ENCODE measurements at regions not wholly inside any gene's neighbourhood (a gene's known extent, or its start where the extent isn't known, plus 50 kb on each side); places are given as distances from the start of the nearest gene placed in this dataset.
"Not testable (repeated sequence)": the region's sequence is repeated elsewhere in the genome, so short reads cannot be mapped to it uniquely, and the experiment has no call there.

DNA sequence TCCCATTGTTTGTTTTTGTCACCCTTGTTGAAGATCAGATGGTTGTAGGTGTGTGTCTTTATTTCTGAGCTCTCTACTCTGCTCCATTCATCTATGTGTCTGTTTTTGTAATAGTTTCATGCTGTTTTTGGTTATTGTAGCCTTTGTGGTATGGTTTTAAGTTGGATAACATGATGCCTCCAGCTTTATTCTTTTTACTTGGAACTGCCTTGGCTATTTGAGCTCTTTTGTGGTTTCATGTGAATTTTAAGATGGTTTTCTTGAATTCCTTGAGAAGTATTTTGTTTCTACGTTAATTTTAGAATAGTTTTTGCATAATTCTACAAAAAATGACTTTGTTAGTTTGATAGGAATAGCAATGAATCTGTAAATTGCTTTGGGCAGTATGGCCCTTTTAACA is 170.0 kb upstream of the IGFBP3 start:
- DNase-seq: no peak

DNA sequence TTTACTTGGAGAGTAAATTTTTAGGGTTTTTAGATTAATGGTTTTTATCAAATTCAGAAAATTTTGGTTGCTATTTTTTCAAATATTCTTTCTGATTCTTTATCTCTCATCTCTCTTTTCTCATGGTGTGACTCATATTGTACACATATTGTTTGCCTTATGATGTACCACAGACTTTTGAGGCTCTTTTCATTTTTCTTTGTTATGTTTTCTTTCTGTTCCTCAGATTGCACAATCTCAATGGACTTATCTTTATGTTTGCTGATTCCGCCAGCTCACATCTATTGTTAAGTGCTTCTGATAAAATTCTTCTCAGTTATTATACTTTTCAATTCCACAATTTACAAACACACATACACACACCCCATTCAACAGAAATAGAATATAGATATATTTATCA is 168.2 kb upstream of the IGFBP3 start:
- DNase-seq: no peak

DNA sequence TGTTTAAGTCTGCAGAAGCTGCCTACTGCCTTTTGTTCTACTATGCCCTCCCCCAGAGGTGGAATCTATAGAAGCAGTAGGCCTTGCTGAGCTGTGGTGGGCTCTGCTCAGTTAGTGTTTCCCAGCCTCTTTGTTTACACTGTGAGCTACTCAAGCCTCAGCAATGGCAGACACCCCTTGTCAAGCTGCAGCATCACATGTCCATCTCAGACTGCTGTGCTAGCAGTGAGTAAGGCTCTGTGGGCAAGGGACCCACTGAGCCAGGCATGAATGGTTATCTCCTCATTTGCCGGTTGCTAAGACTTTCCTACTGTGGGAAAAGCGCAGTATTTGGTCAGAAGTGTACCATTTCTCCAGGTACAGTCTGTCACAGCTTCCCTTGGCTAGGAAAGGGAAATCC is 167.4 kb upstream of the IGFBP3 start:
- DNase-seq: not testable (repeated sequence)

DNA sequence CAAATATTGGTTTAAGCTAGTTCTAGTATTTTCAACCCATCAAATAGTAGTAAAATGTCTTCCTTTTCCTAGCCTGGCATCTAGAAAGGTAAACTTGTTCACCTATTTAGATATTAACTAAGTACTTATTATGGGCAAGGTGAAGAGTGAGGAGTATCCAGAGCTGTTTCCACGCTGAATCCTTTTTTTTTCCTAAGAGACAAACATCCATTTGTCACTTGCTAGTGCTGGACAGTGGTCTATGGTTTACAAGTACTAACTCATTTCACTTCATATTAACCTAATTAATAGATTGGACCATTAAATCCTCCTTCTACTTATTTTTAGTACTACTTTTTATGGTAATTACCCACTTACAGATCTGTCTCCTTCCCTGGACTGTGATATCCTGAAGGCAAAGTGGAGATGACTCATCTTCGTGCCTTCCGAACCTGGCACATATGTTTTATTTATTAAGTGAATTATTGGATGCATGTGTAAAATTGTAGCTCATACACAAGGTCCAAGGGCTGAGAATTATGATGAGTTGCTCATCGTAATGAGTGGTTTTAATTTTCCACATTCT is 159.6 kb upstream of the IGFBP3 start:
- no peak for DNase-seq

DNA sequence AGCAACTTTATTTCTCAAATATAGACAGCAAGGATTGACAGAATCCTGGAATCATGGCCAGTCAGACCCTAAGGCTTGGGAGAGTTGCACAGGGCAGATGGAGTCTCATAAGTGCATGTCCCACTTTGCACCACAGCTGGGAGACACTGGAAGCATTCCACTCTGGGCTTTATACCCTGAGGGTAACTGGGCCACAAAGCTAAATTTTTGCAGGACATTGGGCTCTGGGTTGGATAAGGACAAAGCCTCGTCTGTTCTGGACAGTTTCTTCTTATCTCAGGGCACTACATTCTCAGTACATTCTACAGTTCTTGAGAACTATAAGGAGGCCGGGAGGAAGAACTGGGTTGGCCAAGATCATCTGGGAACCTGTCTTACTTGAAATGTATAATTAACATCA is 158.3 kb upstream of the IGFBP3 start:
- no peak for DNase-seq

DNA sequence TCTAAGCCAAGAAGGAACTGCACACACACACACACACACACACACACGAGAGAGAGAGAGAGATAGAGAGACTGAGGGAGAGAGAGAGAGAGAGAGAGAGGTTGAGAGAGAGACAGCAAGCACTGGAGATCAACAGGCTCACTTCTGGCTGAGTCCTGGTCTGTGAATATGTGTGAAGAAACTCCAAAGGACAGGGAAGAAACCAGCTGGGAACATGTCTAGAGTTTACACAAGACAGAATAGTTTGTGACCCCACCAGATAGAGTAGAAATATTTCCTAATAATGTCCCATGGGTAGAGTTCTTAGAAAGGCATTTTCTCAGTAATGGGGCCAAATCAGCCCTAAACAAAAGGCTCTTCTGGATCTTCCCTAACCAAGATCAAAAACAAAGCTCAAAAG is 155.5 kb upstream of the IGFBP3 start:
- DNase-seq: no peak

DNA sequence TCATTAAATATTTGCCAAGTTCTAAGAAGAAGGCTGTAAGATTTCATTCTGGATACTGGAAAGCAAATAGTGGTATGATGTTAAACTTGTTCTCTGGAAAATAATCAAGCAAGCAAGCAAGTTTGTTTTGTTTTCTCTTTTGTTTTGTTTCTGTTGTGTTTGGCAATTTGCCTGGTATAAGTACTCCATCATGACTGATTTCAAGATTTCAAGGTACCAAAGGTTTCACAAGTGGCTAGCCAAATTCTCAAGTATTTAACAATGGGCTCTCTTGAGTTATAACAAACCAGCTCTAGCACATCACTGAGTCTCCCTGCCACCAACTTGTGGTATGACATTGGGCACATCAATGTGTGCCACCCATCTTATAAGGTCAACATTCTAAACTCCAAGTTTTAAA is 151.7 kb upstream of the IGFBP3 start:
- DNase-seq: no peak

DNA sequence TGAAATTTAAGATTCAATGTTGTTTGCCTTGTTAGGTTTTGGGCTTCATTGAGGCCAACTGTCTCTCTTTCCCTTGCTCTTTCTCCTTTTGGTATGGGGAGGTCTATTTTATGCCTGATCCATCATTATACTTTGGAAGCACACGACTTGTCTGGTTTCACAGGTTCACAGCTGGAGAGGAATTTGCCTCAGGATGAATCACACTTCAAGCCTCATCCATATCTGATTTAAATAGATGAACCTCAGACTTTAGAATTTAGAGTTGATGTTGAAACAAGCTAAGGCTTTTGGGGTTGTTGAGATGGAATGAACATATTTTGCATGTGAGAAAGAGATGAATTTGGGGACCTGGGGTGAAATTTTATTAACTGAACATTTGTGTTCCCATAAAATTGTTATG is 150.5 kb upstream of the IGFBP3 start:
- DNase-seq: no peak

DNA sequence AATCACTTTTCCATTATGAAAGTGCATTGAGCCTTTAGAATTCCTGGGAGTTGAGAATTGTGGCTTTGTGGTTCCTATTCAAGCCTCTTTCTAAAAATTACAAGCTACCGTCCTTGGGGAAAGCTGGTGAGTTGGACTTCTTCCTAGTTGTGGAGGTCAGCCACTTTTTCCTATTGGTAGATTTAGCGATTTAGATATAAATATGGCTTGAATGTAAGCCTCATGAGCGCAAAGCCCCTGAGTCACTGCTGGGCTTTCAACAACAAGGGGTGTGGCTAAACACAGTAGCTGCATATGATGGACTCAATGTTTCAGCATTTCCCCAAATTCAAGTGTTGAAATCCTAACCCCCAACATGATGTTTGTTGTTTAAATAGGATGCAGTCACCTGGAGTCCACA is 150.0 kb upstream of the IGFBP3 start:
- no peak for DNase-seq

DNA sequence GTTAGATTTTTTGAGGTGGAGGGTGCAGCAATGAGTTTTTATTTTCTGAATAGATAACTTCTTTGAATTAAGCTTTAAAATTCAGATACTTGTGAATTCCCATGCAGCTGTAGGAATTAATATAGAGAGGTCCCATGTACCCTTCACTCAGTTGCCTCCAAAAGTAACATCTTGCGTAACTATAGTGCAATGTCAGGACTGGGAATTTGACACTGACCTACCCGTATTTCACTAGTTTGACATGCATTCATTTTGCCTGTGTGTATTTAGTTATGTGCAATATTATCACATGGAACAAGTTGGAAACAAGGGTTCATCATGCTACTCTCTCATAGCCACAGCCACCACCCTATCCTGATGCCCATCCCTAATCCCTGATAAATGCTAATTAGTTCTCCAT is 147.1 kb upstream of the IGFBP3 start:
- no peak for DNase-seq

DNA sequence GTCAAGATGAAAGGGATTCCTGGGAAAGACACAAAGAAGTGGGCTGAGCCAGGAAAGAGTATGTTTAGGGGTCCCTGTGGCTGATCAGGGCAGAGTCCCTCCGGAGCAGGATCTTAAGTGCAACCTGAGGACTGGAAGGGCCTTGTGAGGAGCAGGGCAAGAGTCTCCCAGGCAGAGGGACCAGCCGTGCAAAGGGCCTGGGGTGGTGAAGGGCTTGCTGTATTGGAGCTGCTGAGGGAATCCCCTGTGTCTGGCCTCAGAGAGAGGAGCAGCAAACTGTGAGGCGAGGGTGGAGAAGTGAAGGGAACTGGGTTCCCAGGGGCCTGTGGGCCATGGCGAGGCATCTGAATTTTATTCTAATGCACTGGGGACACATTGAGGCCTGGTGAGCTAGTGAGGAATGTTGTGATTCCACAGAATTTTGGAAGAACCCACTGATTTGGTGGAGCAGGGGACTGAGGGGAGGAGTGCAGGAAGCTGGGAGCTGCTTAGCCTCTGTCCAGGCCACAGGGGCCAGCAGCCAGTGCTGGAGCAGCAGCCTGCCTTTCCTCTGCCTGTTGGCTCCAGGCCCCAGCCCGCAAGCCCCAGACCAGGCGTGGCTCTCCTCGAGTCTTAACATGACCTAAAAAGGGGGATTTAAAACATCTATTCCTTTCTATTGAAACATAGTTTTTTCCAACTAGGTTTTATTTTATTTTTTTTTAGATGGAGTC is 138.4 kb upstream of the IGFBP3 start:
- no peak for DNase-seq

DNA sequence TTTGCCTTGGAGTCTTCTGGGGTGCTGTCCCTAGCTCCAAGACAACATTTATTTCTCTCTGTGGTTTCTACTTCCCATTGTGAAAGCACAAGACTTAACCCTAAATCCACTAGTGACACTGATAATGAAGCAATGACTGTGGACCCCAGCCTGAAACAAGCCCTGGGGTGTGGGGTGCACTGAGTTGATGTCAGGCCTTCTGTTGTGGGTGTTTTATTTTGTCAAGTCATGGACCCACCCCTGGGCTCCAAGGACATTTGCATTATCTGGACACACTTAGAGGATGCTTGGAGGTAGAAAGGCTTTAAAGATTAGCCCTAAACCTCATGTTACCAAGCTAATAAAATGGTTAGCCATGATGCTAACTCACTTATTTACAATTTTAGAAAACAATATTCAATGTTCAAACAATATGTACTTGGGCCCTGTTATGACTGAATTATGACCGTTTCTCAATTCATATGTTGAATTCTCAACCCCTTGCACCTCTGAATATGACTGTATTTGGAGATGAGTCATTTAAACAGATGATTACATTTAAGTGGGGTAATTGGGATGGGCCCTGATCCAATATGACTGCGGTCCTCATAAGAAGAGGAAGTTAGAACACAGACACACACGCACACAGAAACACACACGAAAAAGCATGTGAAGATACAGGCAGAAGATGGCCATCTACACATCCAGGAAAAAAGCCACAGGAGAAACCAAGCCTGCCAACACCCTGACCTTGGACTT is 137.2 kb upstream of the IGFBP3 start:
- no peak for DNase-seq

DNA sequence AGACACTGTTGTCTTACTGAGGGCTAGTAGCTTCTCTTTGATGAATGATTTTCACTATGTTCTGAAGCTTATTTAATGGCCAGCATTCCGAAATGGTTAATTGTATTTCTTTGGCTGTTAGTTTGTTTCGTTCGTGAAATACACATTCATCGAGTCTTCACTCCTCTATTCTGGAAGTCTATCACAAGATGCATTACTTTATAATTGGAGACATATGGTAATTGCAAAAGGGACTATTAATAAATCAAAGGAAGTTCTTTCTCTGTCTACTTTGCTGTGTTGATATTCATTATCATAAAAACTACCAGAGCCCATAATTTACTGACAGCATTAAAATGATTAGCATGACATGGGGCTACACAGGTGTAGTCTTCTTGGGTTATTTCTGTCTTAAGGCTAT is 133.8 kb upstream of the IGFBP3 start:
- DNase-seq: no peak

DNA sequence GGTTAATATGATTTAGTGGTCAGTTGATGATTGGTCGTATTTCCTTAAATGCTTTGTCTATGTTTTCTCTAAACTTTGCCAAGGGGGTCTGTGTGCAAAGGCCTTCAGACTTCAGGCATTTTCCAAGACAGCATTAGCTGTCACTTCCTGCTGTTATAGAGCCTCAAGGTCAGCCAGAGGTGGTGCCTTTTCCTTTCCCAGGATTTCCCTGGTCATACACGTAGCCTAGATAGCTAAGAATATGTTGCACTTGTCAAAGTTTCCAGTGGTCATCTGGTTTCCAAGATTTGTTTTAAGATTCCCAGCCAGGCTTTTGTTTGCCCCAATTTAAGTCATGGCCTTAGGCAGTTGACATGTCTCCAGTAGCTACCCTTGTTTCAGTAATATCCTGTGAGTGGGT is 133.2 kb upstream of the IGFBP3 start:
- no peak for DNase-seq

DNA sequence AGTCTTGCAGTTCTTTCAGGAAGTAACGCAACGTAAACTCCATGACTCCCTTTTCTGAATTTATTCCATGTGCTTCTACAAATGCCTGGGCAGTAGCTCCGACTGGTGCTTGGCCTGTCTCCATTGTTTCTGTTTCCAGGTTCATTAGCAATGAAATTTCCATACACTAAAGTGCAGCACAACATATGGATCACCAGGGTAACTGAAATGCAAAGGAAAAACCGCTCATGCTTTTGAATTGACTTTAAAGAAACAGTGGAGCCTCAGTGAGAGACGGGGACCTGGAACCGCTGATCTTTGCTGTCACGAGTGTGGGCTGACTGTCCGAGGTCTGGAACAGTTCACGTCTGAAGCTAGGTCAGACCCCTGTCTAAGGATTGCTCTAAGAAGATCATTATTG is 126.5 kb upstream of the IGFBP3 start:
- DNase-seq: no peak

DNA sequence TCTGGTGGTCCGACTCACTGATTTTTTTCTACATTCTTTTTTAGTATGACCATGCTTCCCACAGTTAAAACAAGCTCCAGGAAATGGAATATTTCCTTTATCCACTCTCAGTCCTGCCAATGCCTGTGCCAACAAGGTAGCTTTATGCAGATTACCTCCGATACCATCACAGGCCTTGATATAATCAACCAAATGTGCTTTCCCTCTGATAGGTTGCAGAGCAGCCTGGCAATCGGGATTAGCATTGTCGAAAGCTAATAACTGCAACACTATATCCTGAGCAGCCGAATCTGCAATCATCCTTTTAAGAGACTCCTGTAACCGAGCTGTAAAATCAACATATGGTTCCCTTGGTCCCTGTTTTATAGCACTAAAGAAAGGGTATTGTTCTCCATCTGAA is 122.3 kb upstream of the IGFBP3 start:
- not testable (repeated sequence) for DNase-seq

DNA sequence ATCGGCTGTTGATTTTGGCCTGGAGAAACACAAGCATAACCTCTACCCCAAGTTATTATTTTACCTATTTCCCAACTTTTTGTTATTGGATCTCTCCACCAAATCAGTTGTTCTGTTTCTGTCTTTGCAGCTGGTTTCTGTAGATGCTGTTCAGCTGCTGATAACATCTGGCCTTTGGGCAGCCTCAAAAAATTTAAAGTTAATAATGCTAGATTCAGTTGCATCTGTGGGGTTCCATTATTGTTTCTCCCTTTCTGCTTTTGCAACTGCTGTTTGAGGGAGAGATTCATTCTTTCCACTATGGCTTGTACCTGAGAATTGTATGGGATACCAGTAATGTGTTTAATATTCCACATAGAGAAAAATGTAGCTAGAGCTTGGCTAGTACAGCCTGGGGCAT is 118.7 kb upstream of the IGFBP3 start:
- not testable (repeated sequence) for DNase-seq

DNA sequence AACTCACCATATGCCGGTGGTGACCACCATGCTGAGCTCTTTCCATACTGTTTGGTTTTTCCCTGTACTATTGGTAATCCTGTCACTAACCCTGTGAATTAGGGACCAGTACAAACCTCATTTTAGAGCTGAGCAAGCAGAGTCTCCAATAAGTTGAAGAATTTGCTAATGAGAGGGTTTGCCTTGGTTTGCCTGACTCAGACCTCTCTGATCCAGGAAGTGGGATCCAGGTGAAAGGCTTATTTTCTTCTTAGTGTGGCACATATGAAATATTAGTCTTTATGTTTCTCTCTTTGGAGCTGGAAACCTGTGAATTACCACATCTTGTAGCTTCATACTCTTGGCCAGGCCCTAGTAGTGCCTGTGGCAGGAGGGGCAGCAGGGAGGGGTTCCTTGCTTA is 114.1 kb upstream of the IGFBP3 start:
- DNase-seq: no peak

DNA sequence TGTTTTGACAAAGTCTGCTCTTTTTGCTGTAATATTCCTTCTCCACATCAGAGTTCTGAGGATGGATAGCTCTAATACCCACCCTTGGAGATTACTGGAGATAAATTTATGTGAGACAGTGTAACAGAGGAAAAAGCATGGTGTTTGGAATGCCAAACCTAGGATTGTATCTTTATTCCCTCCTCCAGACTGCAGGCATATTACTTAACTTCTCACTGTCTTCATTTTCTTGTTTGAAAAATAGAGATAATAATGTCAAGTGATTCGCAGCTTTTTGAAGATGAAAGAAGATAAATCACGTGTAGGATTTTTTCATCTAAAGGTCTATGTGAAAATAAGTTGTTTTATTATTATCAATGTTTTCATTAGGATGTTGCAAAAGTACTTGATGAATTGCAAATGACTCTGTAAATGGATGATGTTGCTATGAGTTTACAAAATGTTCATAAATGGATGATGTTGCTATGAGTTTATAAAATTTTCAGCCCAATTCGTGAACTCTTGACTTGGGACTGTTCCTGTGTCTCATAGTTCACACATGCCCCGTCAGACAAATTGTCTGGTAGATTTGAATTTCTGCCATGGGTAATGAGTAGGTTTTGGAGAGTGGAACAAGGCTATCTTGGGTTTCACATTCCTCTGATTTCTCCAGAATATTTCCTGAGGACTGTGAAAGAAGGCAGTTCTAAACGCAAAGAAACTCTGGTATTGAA is 113.1 kb upstream of the IGFBP3 start:
- no peak for DNase-seq

DNA sequence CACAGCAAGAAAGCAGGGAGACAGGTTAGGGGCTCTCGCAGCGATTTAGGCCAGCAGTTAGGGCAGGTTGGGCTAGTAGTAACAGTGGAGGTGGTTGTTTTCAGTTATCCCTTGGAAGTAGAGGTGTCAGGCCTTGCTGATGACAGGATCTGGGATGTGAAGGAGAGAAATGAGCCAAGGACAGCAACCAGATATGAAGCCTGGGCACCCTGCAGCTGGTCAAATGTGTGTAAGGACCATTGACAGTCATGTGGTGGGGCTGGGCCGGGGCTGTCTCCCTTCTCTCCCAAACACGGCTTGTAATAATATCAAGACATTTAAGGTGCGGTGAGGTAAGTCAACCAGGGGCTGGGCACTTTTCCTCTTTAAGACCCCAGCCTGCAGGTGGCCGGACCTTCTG is 112.5 kb upstream of the IGFBP3 start:
- DNase-seq: no peak

DNA sequence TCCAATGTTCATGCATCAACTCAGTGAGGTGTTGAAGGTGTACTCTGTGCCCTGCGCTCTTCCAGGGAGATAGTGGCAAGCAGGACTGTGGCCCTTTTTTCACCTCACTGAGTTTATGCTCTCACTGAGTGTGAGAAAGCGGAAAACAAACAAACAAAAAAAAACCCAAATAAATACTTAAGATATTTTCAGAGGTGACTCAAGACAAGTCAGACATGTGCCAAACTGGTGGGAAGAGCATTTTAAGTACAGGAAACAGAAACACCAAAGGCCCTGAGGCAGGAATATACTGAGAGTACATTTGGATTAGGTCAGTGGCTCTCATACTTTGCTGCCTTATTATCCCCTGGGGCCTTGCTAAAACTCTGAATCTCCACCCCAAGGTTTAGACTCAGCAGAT is 111.9 kb upstream of the IGFBP3 start:
- DNase-seq: no peak

DNA sequence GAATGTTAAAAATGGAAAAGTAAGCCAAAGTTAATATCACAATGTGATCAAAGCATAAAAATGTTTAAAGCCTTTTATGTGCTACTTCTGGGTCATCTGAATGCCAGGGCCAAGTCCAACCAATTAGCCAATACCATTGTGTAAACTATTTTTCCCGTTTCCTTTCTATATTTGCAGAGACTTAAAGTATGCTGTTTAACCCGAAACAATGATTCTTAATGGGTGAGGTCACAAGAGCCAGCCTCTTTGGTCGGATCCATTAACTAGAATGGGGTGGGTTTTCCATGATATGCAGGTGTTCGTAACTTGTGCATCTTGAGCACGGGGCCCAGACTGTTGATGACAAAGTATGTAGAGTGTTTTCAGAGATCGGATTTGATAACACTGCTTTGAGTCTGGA is 111.3 kb upstream of the IGFBP3 start:
- DNase-seq: no peak

DNA sequence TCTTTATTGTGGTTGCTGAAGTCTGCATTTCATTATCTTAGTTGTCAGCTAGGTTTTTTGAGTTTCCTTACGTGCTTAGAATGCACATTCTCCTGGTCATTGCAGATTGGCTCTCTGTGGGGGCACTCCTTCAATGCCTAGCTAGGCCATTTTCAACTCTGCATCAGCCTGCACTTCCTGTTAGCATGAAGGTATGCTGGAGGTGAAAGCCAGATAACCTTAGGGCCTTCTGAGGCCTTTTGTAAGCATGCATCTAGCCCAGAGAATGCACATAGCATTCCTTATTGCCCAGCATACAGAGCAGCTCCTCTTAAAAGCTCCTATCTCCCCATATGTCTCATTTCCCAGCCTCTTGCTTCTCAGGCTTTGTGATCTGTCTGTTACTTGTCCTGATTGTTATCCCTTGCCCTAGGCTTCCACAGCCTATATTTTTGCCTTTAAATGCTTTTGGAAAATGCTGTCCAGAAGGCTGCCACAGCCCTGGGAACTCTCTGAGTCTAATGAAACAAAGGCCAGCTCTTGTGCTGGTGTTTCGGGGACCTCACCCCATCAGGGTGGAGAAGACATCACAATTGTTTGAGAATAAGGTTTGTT is 108.1 kb upstream of the IGFBP3 start:
- DNase-seq: no peak
